ENCODE measurements at regions not wholly inside any gene's neighbourhood (a gene's known extent, or its start where the extent isn't known, plus 50 kb on each side); places are given as distances from the start of the nearest gene placed in this dataset.

DNA sequence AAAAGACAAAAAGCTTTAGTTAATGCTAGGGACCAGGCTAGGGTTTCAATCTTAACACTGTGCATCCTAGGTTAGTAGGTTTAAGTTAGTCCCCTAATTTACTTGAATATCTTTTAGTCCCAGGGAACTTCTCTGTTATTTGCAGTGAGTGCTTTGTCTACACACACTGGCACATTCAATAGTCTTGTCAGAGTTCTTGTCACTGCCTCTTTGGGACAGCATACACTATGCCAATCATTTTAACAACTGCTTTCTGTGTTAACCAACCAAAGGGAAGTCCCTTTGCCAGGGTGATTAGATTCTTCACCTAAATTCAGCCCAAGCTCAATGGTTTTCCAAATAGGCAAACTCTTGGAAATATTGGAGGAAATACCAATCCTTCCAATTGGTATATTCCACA, 221.8 kb upstream of the IGFBP7 start (continued):
- TF ChIP-seq TARDBP (CRISPR knock-in tag; IDR thresholded peaks at IDR 0.05): no peak
- no peak for TF ChIP-seq KLF12 (CRISPR knock-in tag; IDR thresholded peaks at IDR 0.05; ENCODE audit: borderline replicate concordance)
- no peak for TF ChIP-seq YEATS4 (CRISPR knock-in tag; IDR thresholded peaks at IDR 0.05; ENCODE audit: borderline replicate concordance)
- no peak for TF ChIP-seq RBM22 (optimal IDR thresholded peaks at IDR 0.05; ENCODE audit: low read length)

GRCh38 chr4:57329279-57329678, 219.1 kb upstream of the IGFBP7 start:
- intact Hi-C loops (cut with micrococcal nuclease; ENCODE audit: unreplicated experiment): no loop called here
- TF ChIP-seq ZNF510 (CRISPR knock-in tag; IDR thresholded peaks at IDR 0.05; ENCODE audit: low read depth) (no peak), ZNF138 (CRISPR knock-in tag; IDR thresholded peaks at IDR 0.05; ENCODE audit: low read depth) (no peak), ZNF331 (CRISPR knock-in tag; IDR thresholded peaks at IDR 0.05) (no peak), ELF1 (CRISPR knock-in tag; IDR thresholded peaks at IDR 0.05) (no peak), ZNF674 (CRISPR knock-in tag; IDR thresholded peaks at IDR 0.05; ENCODE audit: low read depth) (no peak), ARHGAP35 (CRISPR knock-in tag; IDR thresholded peaks at IDR 0.05; ENCODE audit: borderline replicate concordance) (no peak), ZNF414 (CRISPR knock-in tag; IDR thresholded peaks at IDR 0.05) (no peak), MZF1 (CRISPR knock-in tag; IDR thresholded peaks at IDR 0.05; ENCODE audit: borderline replicate concordance) (no peak), TBP (CRISPR knock-in tag; IDR thresholded peaks at IDR 0.05) (no peak), MED8 (CRISPR knock-in tag; IDR thresholded peaks at IDR 0.05; ENCODE audit: insufficient replicate concordance) (no peak), HOXD1 (CRISPR knock-in tag; IDR thresholded peaks at IDR 0.05) (no peak), RERE (CRISPR knock-in tag; IDR thresholded peaks at IDR 0.05; ENCODE audit: low read depth) (no peak), ISL2 (CRISPR knock-in tag; IDR thresholded peaks at IDR 0.05) (no peak)
- TF ChIP-seq, protein P1, sequence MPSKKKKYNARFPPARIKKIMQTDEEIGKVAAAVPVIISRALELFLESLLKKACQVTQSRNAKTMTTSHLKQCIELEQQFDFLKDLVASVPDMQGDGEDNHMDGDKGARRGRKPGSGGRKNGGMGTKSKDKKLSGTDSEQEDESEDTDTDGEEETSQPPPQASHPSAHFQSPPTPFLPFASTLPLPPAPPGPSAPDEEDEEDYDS (CRISPR knock-in tag; IDR thresholded peaks at IDR 0.05): no peak
- TF ChIP-seq, protein P2, sequence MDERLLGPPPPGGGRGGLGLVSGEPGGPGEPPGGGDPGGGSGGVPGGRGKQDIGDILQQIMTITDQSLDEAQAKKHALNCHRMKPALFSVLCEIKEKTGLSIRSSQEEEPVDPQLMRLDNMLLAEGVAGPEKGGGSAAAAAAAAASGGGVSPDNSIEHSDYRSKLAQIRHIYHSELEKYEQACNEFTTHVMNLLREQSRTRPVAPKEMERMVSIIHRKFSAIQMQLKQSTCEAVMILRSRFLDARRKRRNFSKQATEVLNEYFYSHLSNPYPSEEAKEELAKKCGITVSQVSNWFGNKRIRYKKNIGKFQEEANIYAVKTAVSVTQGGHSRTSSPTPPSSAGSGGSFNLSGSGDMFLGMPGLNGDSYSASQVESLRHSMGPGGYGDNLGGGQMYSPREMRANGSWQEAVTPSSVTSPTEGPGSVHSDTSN (CRISPR knock-in tag; IDR thresholded peaks at IDR 0.05): no peak

More at GRCh38 chr4:57329279-57329678, 219.1 kb upstream of the IGFBP7 start:
- DNase-seq (ENCODE audit: low spot score): no peak
- CTCF ChIA-PET (ENCODE audit: low intra/inter-chr PET ratio, low total read pairs): no interaction called here
- Histone ChIP-seq H2AFZ (ENCODE audit: low read length) (no peak overlapping the region), H3K79me2 (ENCODE audit: insufficient read depth, low read length) (no peaks in the 10 kb centered on the region), H3K4me1 (ENCODE audit: insufficient read depth, low read length) (no peaks in the 10 kb centered on the region), H3K27me3 (ENCODE audit: control insufficient read depth in 1 of 2, insufficient read depth in 2 of 2, low read length in 2 of 2) (peaks cover 0 to 3% of the 10 kb centered on the region in 2 experiments; a peak in 1 of 5 replicates), H4K20me1 (ENCODE audit: insufficient read depth, low read length) (no peaks in the 10 kb centered on the region), H3K9me3 (ENCODE audit: low read length) (no peaks in the 10 kb centered on the region), H3K27ac (ENCODE audit: extremely low read length, insufficient read depth, low read length) (no peak overlapping the region), H3K4me3 (replicated peaks in 1 of 3; ENCODE audit: insufficient read depth in 1 of 3, low read depth in 2 of 3, low read length in 3 of 3) (no peak overlapping the region), H3K9ac (ENCODE audit: insufficient read depth, low read depth, low read length) (no peak overlapping the region), H3K36me3 (replicated peaks in 1 of 2; ENCODE audit: control insufficient read depth in 1 of 2, insufficient read depth in 2 of 2, low read length in 2 of 2) (no peaks in the 10 kb centered on the region), H3K4me2 (ENCODE audit: low read depth, low read length) (no peak overlapping the region)
- no peak for FAIRE-seq
- ATAC-seq: no peak
- in situ Hi-C loops (cut with HindIII; ENCODE audit: extremely low pct_ligation_motif_present, low pct_unique_long_range_greater_than_20kb): no loop called here
- no TSS peak for BruUV-seq (replicated peaks)
- POLR2A ChIA-PET: no interaction called here
- WGBS (ENCODE audit: low lambda C conversion rate): 7% methylated on average over 9 of the region's 9 CpGs

All from HepG2 (cell line).